ENCODE measurements at regions not wholly inside any gene's neighbourhood (a gene's known extent, or its start where the extent isn't known, plus 50 kb on each side); places are given as distances from the start of the nearest gene placed in this dataset.

DNA sequence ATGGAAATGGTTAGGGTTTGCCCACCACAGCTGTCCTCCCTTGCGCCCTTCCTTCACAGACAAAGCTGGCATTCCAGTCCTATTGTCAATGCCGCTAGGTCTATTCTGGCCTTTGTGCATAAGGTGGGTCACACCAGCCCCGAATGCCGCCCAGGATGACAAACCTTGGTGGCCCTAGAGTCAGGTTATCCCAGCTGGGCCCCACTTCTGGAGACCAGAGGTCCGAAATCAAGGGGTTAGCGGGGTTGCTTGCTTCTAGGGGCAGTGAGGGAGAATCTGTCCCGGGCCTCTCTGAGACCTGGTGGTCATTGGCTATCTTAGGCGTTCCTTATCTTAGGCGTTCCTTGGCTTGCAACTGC lies 472.1 kb downstream of the SOX9 start:
- no peak overlapping the region for H3K4me3 ChIP-seq (ENCODE audit: low read length)
- peaks cover 5% of the 10 kb centered on the region for H3K27me3 ChIP-seq (ENCODE audit: control insufficient read depth, insufficient read depth, low read length)
- no peak overlapping the region for H3K9ac ChIP-seq (ENCODE audit: low read length)
- H3K27ac ChIP-seq (ENCODE audit: low read depth, low read length) = no peak overlapping the region
- H3K36me3 ChIP-seq (ENCODE audit: control insufficient read depth, insufficient read depth, low read length) = no peaks in the 10 kb centered on the region
- H3K4me1 ChIP-seq (ENCODE audit: control insufficient read depth, insufficient read depth, low read length) = peaks cover 4% of the 10 kb centered on the region

DNA sequence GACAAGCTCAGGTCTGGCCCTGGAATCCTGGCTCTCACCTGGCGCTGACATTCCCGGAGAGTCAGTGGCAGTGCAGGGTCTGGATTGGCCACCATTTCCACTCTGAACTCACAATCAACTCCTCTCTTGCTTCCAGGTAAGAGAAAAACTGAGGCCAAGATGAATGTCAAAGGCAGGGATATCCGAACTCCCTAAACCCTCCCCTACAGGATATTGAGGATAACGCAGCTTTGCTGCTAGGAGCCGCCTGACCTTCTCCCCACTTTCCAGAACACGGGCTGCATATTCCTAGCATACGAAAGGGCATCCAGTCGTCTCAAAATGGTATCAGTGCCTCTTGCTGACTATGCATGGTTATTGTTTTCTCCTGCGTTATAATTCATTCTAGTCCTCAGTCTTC lies 473.4 kb downstream of the SOX9 start:
- Histone ChIP-seq H3K27me3 (ENCODE audit: control insufficient read depth, insufficient read depth, low read length) (peaks cover 5% of the 10 kb centered on the region), H3K9ac (ENCODE audit: low read length) (no peak overlapping the region), H3K36me3 (ENCODE audit: control insufficient read depth, insufficient read depth, low read length) (no peaks in the 10 kb centered on the region), H3K27ac (ENCODE audit: low read depth, low read length) (no peak overlapping the region), H3K4me1 (ENCODE audit: control insufficient read depth, insufficient read depth, low read length) (peaks cover 4% of the 10 kb centered on the region), H3K4me3 (ENCODE audit: low read length) (no peak overlapping the region)

Data from rectal smooth muscle tissue (tissue), 1 donor.